Karpas-422 (cell line): ENCODE measurements at regions not wholly inside any gene's neighbourhood (a gene's known extent, or its start where the extent isn't known, plus 50 kb on each side); places are given as distances from the start of the nearest gene placed in this dataset.
A peak's percentile ranks its signal among the peaks of the same experiment; 100 is the strongest.

ENCODE experiments used
- DNase-seq: peaks from one replicate; pipeline ENCODE4 v3.0.0-alpha.2; 2015
- H2AFZ ChIP-seq: fragments of 200-600 bp; sonication (generic); 2 replicates; pipeline ENCODE4 v1.6.1; 2014; ENCODE audit warnings: antibody characterized with exemption, low read length, mixed read lengths
- H3K27ac ChIP-seq: fragments of 200-600 bp; sonication (generic); 2 replicates; pipeline ENCODE4 v1.5.1; 2014; ENCODE audit warnings: mild to moderate bottlenecking, low read length, moderate library complexity
- H3K27me3 ChIP-seq: fragments of 200-600 bp; sonication (generic); 2 replicates; pipeline ENCODE4 v1.6.1; 2014; ENCODE audit warnings: low read length, mixed read lengths
- H3K36me3 ChIP-seq: fragments of 200-600 bp; sonication (generic); 2 replicates; pipeline ENCODE4 v1.6.1; 2014; ENCODE audit warnings: low read length, mixed read lengths; ENCODE audit not compliant: insufficient read depth
- H3K4me1 ChIP-seq: fragments of 200-600 bp; sonication (generic); 2 replicates; pipeline ENCODE4 v1.6.1; 2014; ENCODE audit warnings: mild to moderate bottlenecking, low read length, mixed read lengths
- H3K4me2 ChIP-seq: fragments of 200-600 bp; sonication (generic); 2 replicates; pipeline ENCODE4 v1.6.1; 2014; ENCODE audit warnings: low read length, low read depth, mild to moderate bottlenecking; ENCODE audit not compliant: poor library complexity, severe bottlenecking
- H3K4me3 ChIP-seq: fragments of 200-600 bp; sonication (generic); 2 replicates; pipeline ENCODE4 v1.5.1; 2014; ENCODE audit warnings: mild to moderate bottlenecking, antibody characterized with exemption, low read length, mixed read lengths
- H3K79me2 ChIP-seq: fragments of 200-600 bp; sonication (generic); 2 replicates; pipeline ENCODE4 v1.6.1; 2014; ENCODE audit warnings: mild to moderate bottlenecking, low read length, mixed read lengths
- H3K9ac ChIP-seq: fragments of 200-600 bp; sonication (generic); 2 replicates; pipeline ENCODE4 v1.6.0; 2014; ENCODE audit warnings: low read length
- H3K9me2 ChIP-seq: fragments of 200-600 bp; sonication (generic), shearing (Covaris generic); replicated peaks from 2 replicates; pipeline ENCODE4 v1.6.0; 2014; ENCODE audit warnings: mild to moderate bottlenecking, low read length, moderate library complexity; ENCODE audit not compliant: insufficient read depth
- H3K9me3 ChIP-seq: fragments of 300-700, 200-600 bp; sonication (generic); 2 replicates; pipeline ENCODE4 v1.6.1; 2014; ENCODE audit warnings: low read length, mixed read lengths
- H4K20me1 ChIP-seq: fragments of 200-600 bp; sonication (generic); 2 replicates; pipeline ENCODE4 v1.6.1; 2014; ENCODE audit warnings: mild to moderate bottlenecking, antibody characterized with exemption, low read length, low read depth; ENCODE audit not compliant: insufficient read depth

DNA sequence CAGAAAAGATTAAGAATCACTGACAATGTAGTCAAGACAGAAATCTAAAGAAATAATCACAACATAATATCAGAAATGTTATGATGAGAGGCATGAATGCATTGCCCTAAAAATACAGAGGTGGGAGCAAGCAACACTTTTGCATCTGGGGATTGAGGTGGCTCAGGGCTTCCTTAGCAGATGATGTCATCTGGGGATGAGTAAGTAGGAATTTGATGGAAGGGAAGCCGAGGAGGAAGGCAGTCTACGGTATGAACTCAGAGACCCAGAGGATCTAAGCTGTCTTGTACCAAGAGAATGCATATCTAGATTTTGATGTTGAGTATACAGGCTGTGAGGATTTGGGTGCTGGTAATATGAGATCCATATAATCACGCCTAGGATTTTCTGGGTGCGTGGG is 193.0 kb upstream of the SNX19 start:
- peak overlapping the region; percentile 39 for H3K4me2 ChIP-seq
- peaks cover 56% of the 10 kb centered on the region for H3K4me1 ChIP-seq
- no peaks in the 10 kb centered on the region for H3K9me2 ChIP-seq
- H3K4me3 ChIP-seq = 0 out of 2 replicates have a peak overlapping the region, but pooled peaks have one; percentile 1
- H4K20me1 ChIP-seq = no peaks in the 10 kb centered on the region
- peak overlapping the region; percentile 72 for H3K27ac ChIP-seq
- no peaks in the 10 kb centered on the region for H3K79me2 ChIP-seq
- H3K27me3 ChIP-seq = no peaks in the 10 kb centered on the region
- H3K9ac ChIP-seq = 0 out of 2 replicates have a peak overlapping the region, but pooled peaks have one; percentile 25
- H2AFZ ChIP-seq = 0 out of 2 replicates have a peak overlapping the region, but pooled peaks have one; percentile 67
- H3K36me3 ChIP-seq = no peaks in the 10 kb centered on the region
- DNase-seq = no peak
- H3K9me3 ChIP-seq = no peaks in the 10 kb centered on the region

DNA sequence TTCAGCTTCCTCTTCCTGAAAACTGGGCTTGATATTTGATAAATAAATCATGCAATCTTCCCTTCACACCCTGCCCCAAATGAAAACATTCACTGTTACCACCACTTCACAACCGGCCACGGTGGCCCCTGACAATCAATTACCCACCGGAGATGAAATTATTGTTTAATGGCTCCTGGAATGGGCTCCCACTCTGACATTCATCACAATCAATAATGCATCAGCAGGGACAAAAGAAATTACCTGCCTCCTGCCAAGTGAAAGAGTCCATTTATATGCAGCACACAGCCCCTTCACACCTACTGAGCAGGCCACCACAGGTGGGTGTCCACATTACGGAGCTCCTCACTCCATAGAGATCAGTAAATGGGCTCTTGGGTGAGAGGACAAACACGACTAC is 193.5 kb upstream of the SNX19 start:
- Histone ChIP-seq H3K4me3 (no peak overlapping the region), H3K4me2 (no peak overlapping the region), H3K79me2 (no peaks in the 10 kb centered on the region), H3K27me3 (no peaks in the 10 kb centered on the region), H3K9me3 (no peaks in the 10 kb centered on the region), H2AFZ (no peak overlapping the region), H3K27ac (peak overlapping the region; percentile 72), H3K9me2 (no peaks in the 10 kb centered on the region), H3K4me1 (peaks cover 54% of the 10 kb centered on the region), H3K36me3 (no peaks in the 10 kb centered on the region), H4K20me1 (no peaks in the 10 kb centered on the region), H3K9ac (no peak overlapping the region)
- DNase-seq = no peak

DNA sequence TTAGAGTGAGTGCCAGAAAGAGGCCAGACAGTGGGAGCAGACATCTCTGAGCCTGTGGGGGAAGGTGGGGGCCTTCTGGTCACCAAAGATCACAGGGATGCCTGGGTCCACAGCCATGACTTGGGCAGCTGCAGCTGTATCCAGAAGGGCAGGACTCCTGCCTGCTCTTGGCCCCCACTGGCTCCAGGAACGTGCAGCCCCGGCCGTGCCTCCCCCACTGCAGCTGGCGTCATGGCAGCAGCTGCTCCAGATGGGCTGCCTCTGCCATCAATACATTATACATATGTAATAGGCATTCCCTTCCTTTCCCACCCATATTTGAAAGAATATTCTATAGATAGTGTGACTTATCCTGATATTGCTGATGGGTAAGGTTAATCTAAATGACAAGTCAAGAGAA is 195.5 kb upstream of the SNX19 start:
- H3K27me3 ChIP-seq = no peaks in the 10 kb centered on the region

DNA sequence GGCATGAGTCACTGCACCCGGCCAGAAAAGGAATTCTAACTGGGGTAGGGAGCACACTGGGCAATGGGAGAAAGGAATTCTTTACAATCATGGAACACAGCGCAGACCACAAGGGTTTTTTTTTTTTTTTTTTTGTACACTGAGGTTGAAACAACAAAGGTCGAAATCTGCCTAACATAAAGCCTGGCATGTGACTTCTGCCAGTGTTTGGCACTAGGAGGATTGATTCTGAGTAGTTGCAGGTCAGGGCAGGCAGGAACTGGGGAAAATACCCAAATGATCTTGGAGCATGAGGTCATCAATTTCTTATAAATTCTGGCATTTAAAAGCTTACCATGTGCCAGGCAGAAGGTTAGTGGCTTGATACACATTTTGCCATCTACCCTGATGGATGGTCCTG is 202.0 kb upstream of the SNX19 start:
- no peak overlapping the region for H3K4me2 ChIP-seq
- H2AFZ ChIP-seq = no peak overlapping the region
- no peaks in the 10 kb centered on the region for H3K36me3 ChIP-seq

More for the DNA sequence above, 195.5 kb upstream of the SNX19 start:
- no peak overlapping the region for H3K9ac ChIP-seq
- no peak for DNase-seq
- H3K4me1 ChIP-seq = peaks cover 39% of the 10 kb centered on the region
- H3K27ac ChIP-seq = no peak overlapping the region
- H3K79me2 ChIP-seq = no peaks in the 10 kb centered on the region
- no peaks in the 10 kb centered on the region for H4K20me1 ChIP-seq
- no peaks in the 10 kb centered on the region for H3K9me2 ChIP-seq
- no peak overlapping the region for H3K4me2 ChIP-seq
- H2AFZ ChIP-seq = no peak overlapping the region
- H3K9me3 ChIP-seq = no peaks in the 10 kb centered on the region
- H3K4me3 ChIP-seq = no peak overlapping the region
- no peaks in the 10 kb centered on the region for H3K36me3 ChIP-seq

DNA sequence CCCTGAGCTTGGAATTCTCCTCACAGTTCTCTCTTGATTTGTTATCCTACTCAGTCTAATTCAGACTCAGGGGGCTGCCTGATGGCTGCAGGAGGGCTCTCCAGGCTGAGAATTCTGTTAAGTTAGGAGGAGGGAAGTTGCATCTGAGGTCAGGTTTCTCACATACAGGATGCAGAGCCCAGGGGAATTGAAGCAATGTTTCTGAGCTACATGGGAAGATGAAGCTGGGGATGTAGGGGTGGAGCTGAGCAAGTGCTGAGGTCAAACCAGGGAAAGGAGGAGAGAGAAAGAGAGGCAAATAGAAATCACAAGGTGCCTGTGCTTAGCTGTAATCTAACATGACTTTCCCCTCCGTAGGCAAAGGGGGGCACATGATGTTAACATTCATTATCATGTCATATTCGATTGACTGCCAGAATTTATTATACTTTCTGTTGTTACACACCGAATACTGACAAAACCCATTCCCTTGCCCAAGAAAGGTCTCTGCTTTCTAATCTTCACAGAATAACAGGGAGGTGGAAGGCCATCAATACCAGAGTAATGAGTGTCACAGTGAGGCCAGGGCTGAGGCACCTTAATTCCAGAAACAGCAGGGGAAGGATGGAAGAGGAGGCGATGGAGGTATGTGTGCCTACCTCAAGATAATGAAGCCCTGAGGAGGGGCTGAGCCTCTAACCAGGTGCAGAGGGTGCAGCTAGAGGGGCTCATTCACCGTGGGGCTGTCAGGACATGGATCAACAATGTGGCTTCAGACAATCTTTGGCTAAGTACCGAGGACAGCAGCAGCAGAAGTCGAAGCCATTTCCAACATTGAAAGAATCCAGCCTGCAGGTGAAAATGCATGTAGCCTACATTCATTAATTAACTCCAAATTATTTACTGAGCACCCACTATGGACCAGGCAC is 205.4 kb upstream of the SNX19 start:
- no peaks in the 10 kb centered on the region for H3K27me3 ChIP-seq
- H3K9me3 ChIP-seq = no peaks in the 10 kb centered on the region
- H3K4me2 ChIP-seq = no peak overlapping the region
- no peaks in the 10 kb centered on the region for H4K20me1 ChIP-seq
- no peaks in the 10 kb centered on the region for H3K9me2 ChIP-seq
- no peak overlapping the region for H2AFZ ChIP-seq
- no peaks in the 10 kb centered on the region for H3K4me1 ChIP-seq
- H3K27ac ChIP-seq = no peak overlapping the region
- H3K9ac ChIP-seq = no peak overlapping the region
- H3K4me3 ChIP-seq = no peak overlapping the region
- no peaks in the 10 kb centered on the region for H3K36me3 ChIP-seq
- no peak for DNase-seq
- H3K79me2 ChIP-seq = no peaks in the 10 kb centered on the region

More for the DNA sequence above, 202.0 kb upstream of the SNX19 start:
- no peaks in the 10 kb centered on the region for H4K20me1 ChIP-seq
- H3K4me3 ChIP-seq = no peak overlapping the region
- H3K9ac ChIP-seq = no peak overlapping the region
- no peaks in the 10 kb centered on the region for H3K79me2 ChIP-seq
- H3K27me3 ChIP-seq = no peaks in the 10 kb centered on the region
- H3K4me1 ChIP-seq = peaks cover 5% of the 10 kb centered on the region
- no peaks in the 10 kb centered on the region for H3K9me2 ChIP-seq
- no peaks in the 10 kb centered on the region for H3K9me3 ChIP-seq
- DNase-seq = no peak
- H3K27ac ChIP-seq = no peak overlapping the region

DNA sequence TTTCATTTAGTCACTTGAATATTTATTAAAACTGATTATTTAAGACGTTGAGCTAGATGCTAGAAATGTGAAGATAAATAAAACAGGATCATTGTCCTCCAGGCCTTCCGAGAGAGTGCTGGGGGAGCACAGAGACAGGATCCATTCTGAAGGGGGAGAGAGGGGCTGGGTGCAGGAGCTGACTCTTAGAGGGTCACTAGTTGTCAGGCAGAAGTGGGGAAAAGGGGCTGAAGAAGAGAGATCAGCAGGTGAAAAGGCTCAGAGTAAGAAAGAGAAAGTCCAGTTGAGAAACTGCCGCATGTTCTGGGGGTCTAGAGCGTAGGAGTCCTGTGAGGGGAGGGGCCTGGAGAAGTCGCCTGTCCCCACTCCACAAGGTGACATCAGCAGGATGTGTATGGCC is 206.2 kb upstream of the SNX19 start:
- Histone ChIP-seq H3K9ac (no peak overlapping the region), H3K36me3 (no peaks in the 10 kb centered on the region), H3K27ac (no peak overlapping the region), H3K27me3 (no peaks in the 10 kb centered on the region), H3K9me2 (no peaks in the 10 kb centered on the region), H3K79me2 (no peaks in the 10 kb centered on the region), H3K9me3 (no peaks in the 10 kb centered on the region), H3K4me2 (no peak overlapping the region), H3K4me1 (no peaks in the 10 kb centered on the region), H2AFZ (no peak overlapping the region), H4K20me1 (no peaks in the 10 kb centered on the region), H3K4me3 (no peak overlapping the region)
- no peak for DNase-seq

DNA sequence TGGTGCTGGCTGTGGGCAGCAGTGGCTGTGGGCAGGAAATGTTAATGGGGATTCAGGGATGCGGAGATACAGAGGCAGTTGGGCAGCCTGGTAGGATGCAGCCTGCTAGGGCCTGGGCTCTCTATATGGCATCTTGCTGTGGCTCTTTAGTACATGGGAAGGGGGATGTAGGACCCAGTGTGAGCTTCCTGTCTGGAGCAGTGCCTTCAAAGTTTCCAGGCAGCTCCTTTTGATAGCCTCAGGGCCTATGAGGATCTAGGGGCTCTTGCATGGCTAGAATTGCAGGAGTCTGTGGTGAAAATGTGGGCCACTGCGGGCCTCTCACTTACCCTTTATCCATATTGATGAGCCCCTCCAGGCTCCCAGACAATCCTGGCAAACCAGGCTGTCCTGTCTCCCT is 213.2 kb upstream of the SNX19 start:
- no peaks in the 10 kb centered on the region for H3K27me3 ChIP-seq
- no peaks in the 10 kb centered on the region for H3K9me2 ChIP-seq
- no peaks in the 10 kb centered on the region for H3K4me1 ChIP-seq
- H3K27ac ChIP-seq = no peak overlapping the region
- no peak overlapping the region for H2AFZ ChIP-seq
- no peak overlapping the region for H3K4me2 ChIP-seq
- no peaks in the 10 kb centered on the region; the same call in 1 of the 2 replicates for H3K9me3 ChIP-seq
- no peaks in the 10 kb centered on the region for H3K79me2 ChIP-seq
- no peak for DNase-seq
- H3K36me3 ChIP-seq = no peaks in the 10 kb centered on the region
- H3K9ac ChIP-seq = no peak overlapping the region
- no peaks in the 10 kb centered on the region for H4K20me1 ChIP-seq
- no peak overlapping the region for H3K4me3 ChIP-seq

DNA sequence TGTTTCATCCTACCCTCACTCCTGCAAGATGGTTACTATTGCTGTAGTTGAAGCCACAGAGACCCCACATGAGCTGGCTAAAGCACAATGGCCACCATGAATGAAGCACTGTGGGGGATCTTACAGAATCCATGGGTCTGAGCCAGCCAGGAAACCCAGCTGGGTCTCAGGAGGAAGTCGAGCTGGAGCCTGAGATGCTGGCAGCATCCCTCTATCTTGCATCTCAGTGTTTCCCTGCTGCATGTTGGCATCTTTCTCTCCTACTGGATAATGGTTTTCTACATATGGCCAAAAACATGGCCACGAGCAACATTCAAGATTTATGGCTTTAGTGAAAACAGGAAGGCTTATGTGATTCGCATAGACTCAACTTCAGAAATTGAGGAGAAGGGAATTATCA is 219.3 kb upstream of the SNX19 start:
- Histone ChIP-seq H3K4me3 (no peak overlapping the region), H3K9me3 (no peaks in the 10 kb centered on the region), H3K27ac (no peak overlapping the region), H3K79me2 (no peaks in the 10 kb centered on the region), H4K20me1 (no peaks in the 10 kb centered on the region), H2AFZ (no peak overlapping the region), H3K9me2 (no peaks in the 10 kb centered on the region), H3K27me3 (no peaks in the 10 kb centered on the region), H3K9ac (no peak overlapping the region), H3K4me1 (peaks cover 11% of the 10 kb centered on the region), H3K36me3 (no peaks in the 10 kb centered on the region), H3K4me2 (no peak overlapping the region)
- no peak for DNase-seq
